ENCODE measurements at regions not wholly inside any gene's neighbourhood (a gene's known extent, or its start where the extent isn't known, plus 50 kb on each side); places are given as distances from the start of the nearest gene placed in this dataset.

DNA sequence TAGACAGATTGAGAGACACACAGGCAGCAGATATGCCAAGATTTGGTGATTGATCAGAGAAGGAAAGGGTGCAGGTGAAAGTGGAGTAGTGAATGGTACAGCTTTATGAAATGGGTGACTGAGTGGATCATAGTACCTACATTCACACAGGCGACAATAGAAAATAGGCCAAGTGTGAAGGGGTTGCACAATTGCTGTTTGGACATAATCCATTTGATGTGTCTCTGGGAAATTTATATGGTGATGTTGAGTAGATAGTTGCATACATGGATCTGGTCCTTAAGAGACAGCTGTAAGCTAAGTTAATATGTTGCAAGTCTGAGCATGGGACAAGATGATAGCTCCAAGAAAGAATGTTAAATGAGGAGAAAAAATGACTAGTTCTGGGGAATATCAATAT is 118.6 kb upstream of the COP1 start:
- TF ChIP-seq ZNF597 (CRISPR knock-in tag; IDR thresholded peaks at IDR 0.05) (no peak), ZBTB40 (IDR thresholded peaks at IDR 0.05) (no peak), ZBTB40 (CRISPR knock-in tag; IDR thresholded peaks at IDR 0.05) (no peak), CTCF (CRISPR knock-in tag; IDR thresholded peaks at IDR 0.05) (no peak), SIN3A (IDR thresholded peaks at IDR 0.05; ENCODE audit: borderline replicate concordance, low read depth, low read length) (no peak), STAG1 (CRISPR knock-in tag; IDR thresholded peaks at IDR 0.05) (no peak), NPAS2 (CRISPR knock-in tag; IDR thresholded peaks at IDR 0.05; ENCODE audit: borderline replicate concordance) (no peak), MTA3 (CRISPR knock-in tag; IDR thresholded peaks at IDR 0.05) (no peak), NR1H2 (CRISPR knock-in tag; IDR thresholded peaks at IDR 0.05; ENCODE audit: borderline replicate concordance, low read depth) (no peak), SSRP1 (CRISPR knock-in tag; IDR thresholded peaks at IDR 0.05) (no peak)
- TF ChIP-seq, protein P1, sequence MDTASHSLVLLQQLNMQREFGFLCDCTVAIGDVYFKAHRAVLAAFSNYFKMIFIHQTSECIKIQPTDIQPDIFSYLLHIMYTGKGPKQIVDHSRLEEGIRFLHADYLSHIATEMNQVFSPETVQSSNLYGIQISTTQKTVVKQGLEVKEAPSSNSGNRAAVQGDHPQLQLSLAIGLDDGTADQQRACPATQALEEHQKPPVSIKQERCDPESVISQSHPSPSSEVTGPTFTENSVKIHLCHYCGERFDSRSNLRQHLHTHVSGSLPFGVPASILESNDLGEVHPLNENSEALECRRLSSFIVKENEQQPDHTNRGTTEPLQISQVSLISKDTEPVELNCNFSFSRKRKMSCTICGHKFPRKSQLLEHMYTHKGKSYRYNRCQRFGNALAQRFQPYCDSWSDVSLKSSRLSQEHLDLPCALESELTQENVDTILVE (CRISPR knock-in tag; IDR thresholded peaks at IDR 0.05) = no peak
- TF ChIP-seq, protein P2, sequence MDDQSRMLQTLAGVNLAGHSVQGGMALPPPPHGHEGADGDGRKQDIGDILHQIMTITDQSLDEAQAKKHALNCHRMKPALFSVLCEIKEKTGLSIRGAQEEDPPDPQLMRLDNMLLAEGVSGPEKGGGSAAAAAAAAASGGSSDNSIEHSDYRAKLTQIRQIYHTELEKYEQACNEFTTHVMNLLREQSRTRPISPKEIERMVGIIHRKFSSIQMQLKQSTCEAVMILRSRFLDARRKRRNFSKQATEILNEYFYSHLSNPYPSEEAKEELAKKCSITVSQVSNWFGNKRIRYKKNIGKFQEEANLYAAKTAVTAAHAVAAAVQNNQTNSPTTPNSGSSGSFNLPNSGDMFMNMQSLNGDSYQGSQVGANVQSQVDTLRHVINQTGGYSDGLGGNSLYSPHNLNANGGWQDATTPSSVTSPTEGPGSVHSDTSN (CRISPR knock-in tag; IDR thresholded peaks at IDR 0.05; ENCODE audit: borderline replicate concordance) = no peak
